ENCODE measurements at regions not wholly inside any gene's neighbourhood (a gene's known extent, or its start where the extent isn't known, plus 50 kb on each side); places are given as distances from the start of the nearest gene placed in this dataset.

GRCh38 chr5:40374853-40375252 is 304.9 kb upstream of the PTGER4 start:
- Histone ChIP-seq H3K4me2 (ENCODE audit: low read depth, low read length, poor library complexity, severe bottlenecking) (no peak overlapping the region), H3F3A (ENCODE audit: low read depth) (no peaks in the 10 kb centered on the region), H3K9ac (ENCODE audit: low read depth, low read length, poor library complexity, severe bottlenecking) (no peak overlapping the region), H3K4me1 (ENCODE audit: insufficient read depth, low read length, poor library complexity, severe bottlenecking) (peaks cover 3% of the 10 kb centered on the region), H3K9me2 (replicated peaks; ENCODE audit: low read depth, low read length) (no peaks in the 10 kb centered on the region), H3K9me3 (ENCODE audit: insufficient read depth, low read depth, low read length) (no peaks in the 10 kb centered on the region), H3K79me2 (ENCODE audit: insufficient read depth, low read length) (no peaks in the 10 kb centered on the region), H3K4me3 (ENCODE audit: low read length, poor library complexity, severe bottlenecking) (no peak overlapping the region), H3K27me3 (ENCODE audit: insufficient read depth, low read length, poor library complexity, severe bottlenecking) (no peaks in the 10 kb centered on the region), H3K36me3 (ENCODE audit: insufficient read depth, low read length) (no peaks in the 10 kb centered on the region), H2AFZ (ENCODE audit: low read length) (no peak overlapping the region), H4K20me1 (ENCODE audit: insufficient read depth, low read length, poor library complexity, severe bottlenecking) (no peaks in the 10 kb centered on the region)
- TF ChIP-seq EZH2phosphoT487 (IDR thresholded peaks at IDR 0.05; ENCODE audit: borderline replicate concordance): no peak
- no peak for TF ChIP-seq CTCF (conservative IDR thresholded peaks at IDR 0.05; ENCODE audit: low read length)

DNA sequence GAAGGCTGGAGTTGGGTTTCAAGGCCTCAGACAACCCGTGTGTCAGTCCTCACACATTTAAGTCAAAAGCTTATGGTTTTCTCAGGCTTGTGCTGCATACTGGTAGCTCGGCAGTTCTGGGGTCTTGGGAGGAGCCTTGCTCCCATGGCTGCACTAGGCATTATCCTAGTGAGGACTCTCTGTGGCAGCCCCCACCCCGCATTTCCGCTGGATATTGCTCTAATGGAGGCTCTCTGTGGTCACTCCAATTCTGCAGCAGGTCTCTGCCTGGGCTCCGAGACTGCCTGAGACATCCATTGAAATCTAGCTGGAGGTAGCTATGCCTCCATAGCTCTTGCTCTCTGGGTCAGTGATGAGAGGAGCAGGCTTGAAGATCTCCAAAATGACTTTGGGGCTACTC is 311.5 kb upstream of the PTGER4 start:
- no peaks in the 10 kb centered on the region for H3K79me2 ChIP-seq (ENCODE audit: insufficient read depth, low read length)
- no peaks in the 10 kb centered on the region for H3K9me3 ChIP-seq (ENCODE audit: insufficient read depth, low read depth, low read length)
- no peaks in the 10 kb centered on the region for H3F3A ChIP-seq (ENCODE audit: low read depth)
- H3K4me2 ChIP-seq (ENCODE audit: low read depth, low read length, poor library complexity, severe bottlenecking): no peak overlapping the region
- H2AFZ ChIP-seq (ENCODE audit: low read length): no peak overlapping the region
- no peaks in the 10 kb centered on the region for H4K20me1 ChIP-seq (ENCODE audit: insufficient read depth, low read length, poor library complexity, severe bottlenecking)
- H3K4me1 ChIP-seq (ENCODE audit: insufficient read depth, low read length, poor library complexity, severe bottlenecking): no peaks in the 10 kb centered on the region
- no peak overlapping the region for H3K9ac ChIP-seq (ENCODE audit: low read depth, low read length, poor library complexity, severe bottlenecking)
- H3K4me3 ChIP-seq (ENCODE audit: low read length, poor library complexity, severe bottlenecking): no peak overlapping the region
- H3K9me2 ChIP-seq (replicated peaks; ENCODE audit: low read depth, low read length): no peaks in the 10 kb centered on the region
- TF ChIP-seq EZH2phosphoT487 (IDR thresholded peaks at IDR 0.05; ENCODE audit: borderline replicate concordance): no peak
- no peak for TF ChIP-seq CTCF (conservative IDR thresholded peaks at IDR 0.05; ENCODE audit: low read length)
- no peaks in the 10 kb centered on the region for H3K27me3 ChIP-seq (ENCODE audit: insufficient read depth, low read length, poor library complexity, severe bottlenecking)
- H3K36me3 ChIP-seq (ENCODE audit: insufficient read depth, low read length): no peaks in the 10 kb centered on the region

- Histone ChIP-seq H3K9me2 (replicated peaks; ENCODE audit: low read depth, low read length) (no peaks in the 10 kb centered on the region), H3K4me1 (ENCODE audit: insufficient read depth, low read length, poor library complexity, severe bottlenecking) (no peaks in the 10 kb centered on the region), H3K4me2 (ENCODE audit: low read depth, low read length, poor library complexity, severe bottlenecking) (no peak overlapping the region), H3K9ac (ENCODE audit: low read depth, low read length, poor library complexity, severe bottlenecking) (no peak overlapping the region), H3K4me3 (ENCODE audit: low read length, poor library complexity, severe bottlenecking) (no peak overlapping the region), H4K20me1 (ENCODE audit: insufficient read depth, low read length, poor library complexity, severe bottlenecking) (no peaks in the 10 kb centered on the region), H3K27me3 (ENCODE audit: insufficient read depth, low read length, poor library complexity, severe bottlenecking) (no peaks in the 10 kb centered on the region), H3K36me3 (ENCODE audit: insufficient read depth, low read length) (no peaks in the 10 kb centered on the region), H2AFZ (ENCODE audit: low read length) (no peak overlapping the region), H3F3A (ENCODE audit: low read depth) (no peaks in the 10 kb centered on the region), H3K9me3 (ENCODE audit: insufficient read depth, low read depth, low read length) (no peaks in the 10 kb centered on the region), H3K79me2 (ENCODE audit: insufficient read depth, low read length) (no peaks in the 10 kb centered on the region)
- TF ChIP-seq CTCF (conservative IDR thresholded peaks at IDR 0.05; ENCODE audit: low read length) (peak; percentile 57), EZH2phosphoT487 (IDR thresholded peaks at IDR 0.05; ENCODE audit: borderline replicate concordance) (no peak)
Observed at GRCh38 chr5:40367255-40367654, 312.5 kb upstream of the PTGER4 start.

All from Loucy (cell line).